Spleen (tissue), 11 donors: ENCODE measurements at regions not wholly inside any gene's neighbourhood (a gene's known extent, or its start where the extent isn't known, plus 50 kb on each side); places are given as distances from the start of the nearest gene placed in this dataset.

Experiments
- DNase-seq: peaks from one replicate; pipeline ENCODE4 v3.0.0-alpha.2; 2020
- H3K27ac ChIP-seq, 8 donors: fragments of 200-600 bp; sonication (generic) in 7 of 8; 1 replicate in 4 of 8; 2 replicates in 4 of 8; pipeline versions ENCODE4 v1.5.0 to v1.8.0; 2016 to 2021; ENCODE audit warnings: inconsistent platforms in 4 of 8, mild to moderate bottlenecking in 4 of 8, moderate library complexity in 1 of 8
- H3K27me3 ChIP-seq, 7 donors: fragments of 200-600 bp; sonication (generic) in 6 of 7; replicated peaks in 1 of 7; 1 replicate in 4 of 7; 2 replicates in 3 of 7; pipeline versions ENCODE4 v1.5.0 to v1.8.0; 2016 to 2021; ENCODE audit warnings: inconsistent platforms in 3 of 7, mild to moderate bottlenecking in 1 of 7
- H3K36me3 ChIP-seq, 6 donors: fragments of 200-600 bp; sonication (generic) in 5 of 6; 1 replicate in 4 of 6; 2 replicates in 2 of 6; pipeline versions ENCODE4 v1.5.0 to v1.8.0; 2016 to 2021; ENCODE audit warnings: inconsistent platforms in 2 of 6
- H3K4me1 ChIP-seq, 6 donors: fragments of 200-600 bp; sonication (generic) in 5 of 6; 1 replicate in 3 of 6; 2 replicates in 3 of 6; pipeline versions ENCODE4 v1.5.0 to v1.8.0; 2016 to 2021; ENCODE audit warnings: inconsistent platforms in 3 of 6
- H3K4me3 ChIP-seq, 8 donors: fragments of 200-600 bp; sonication (generic) in 7 of 8; 1 replicate in 4 of 8; 2 replicates in 4 of 8; pipeline versions ENCODE4 v1.5.0 to v1.8.0; 2016 to 2021; ENCODE audit warnings: inconsistent platforms in 4 of 8, mild to moderate bottlenecking in 4 of 8, moderate library complexity in 2 of 8
- H3K9me3 ChIP-seq, 8 donors: fragments of 200-600 bp; sonication (generic) in 7 of 8; 1 replicate in 4 of 8; 2 replicates in 4 of 8; pipeline versions ENCODE4 v1.5.0 to v1.8.0; 2016 to 2021; ENCODE audit warnings: inconsistent platforms in 4 of 8
- CTCF ChIP-seq, 11 experiments: fragments of 200-600 bp in 7 of 11; fragments of 450-650 bp in 4 of 11; sonication (generic) in 4 of 11; IDR thresholded peaks in 8 of 11; conservative IDR thresholded peaks in 3 of 11; 1 replicate in 7 of 11; 2 replicates in 4 of 11; pipeline versions ENCODE4 v1.4.0 to v1.8.0; 2016 to 2021; ENCODE audit warnings: antibody characterized with exemption in 11 of 11, inconsistent platforms in 4 of 11, mild to moderate bottlenecking in 1 of 11
- POLR2A ChIP-seq, 3 donors: fragments of 450-650 bp; IDR thresholded peaks; one replicate each; pipeline ENCODE4 v1.5.1; 2017; ENCODE audit warnings: antibody characterized with exemption in 3 of 3, mild to moderate bottlenecking in 1 of 3
- POLR2AphosphoS5 ChIP-seq, 3 donors: sonication (generic); formaldehyde crosslinking; IDR thresholded peaks; one replicate each; pipeline ENCODE4 v1.5.1; 2017; ENCODE audit warnings: antibody characterized with exemption in 3 of 3
- WGBS, 5 donors: extraction: QIAGEN DNeasy Blood & Tissue Kit in 3 of 5; methylation state at CpG; one replicate each; pipeline versions ENCODE4 v1.1.5 to v1.1.7; 2013 to 2018; 5-methylcytosine and 5-hydroxymethylcytosine counted together
- intact Hi-C: fragments of 100-400 bp; cut with DNase I; formaldehyde crosslinking; loops from one replicate; pipeline ENCODE4 v1.15.0; 2023; ENCODE audit warnings: low total_unique reads
- donor health status: healthy with polysubstance abuse.
- donor health status: DM: no; HTN: no; CAD: no; lungs with moderate emphysema.
- donor health status: DM: no; HTN: no; CAD: no.
- donor health status: Bipolar disorder and iron deficiency.
- donor health status: healthy.
- donor health status: DM: no; HTN: no; CAD: no.
- donor health status: DM: yes; HTN: yes; CAD: no.

GRCh38 chr2:17413036-17413435, 105.2 kb downstream of the RAD51AP2 start:
- WGBS, 5 donors: 63 to 88% (median 72%) methylated on average over 1 of the region's 1 CpG
- H3K36me3 ChIP-seq: no peaks in the 10 kb centered on the region
- H3K9me3 ChIP-seq: peaks cover 0 to 5% (median 0%) of the 10 kb centered on the region in 8 donors
- intact Hi-C loops: no loop called here
- no peak overlapping the region for H3K4me3 ChIP-seq
- no peak overlapping the region for H3K27ac ChIP-seq
- H3K27me3 ChIP-seq: no peaks in the 10 kb centered on the region
- no peaks in the 10 kb centered on the region for H3K4me1 ChIP-seq
- DNase-seq: no peak
- TF ChIP-seq POLR2A (IDR thresholded peaks at IDR 0.05) (no peak), POLR2AphosphoS5 (IDR thresholded peaks at IDR 0.05) (no peak), CTCF (IDR thresholded peaks at IDR 0.05 in 8 of 11, conservative IDR thresholded peaks at IDR 0.05 in 3 of 11) (no peak)

- Histone ChIP-seq H3K27ac (no peak overlapping the region), H3K36me3 (no peaks in the 10 kb centered on the region), H3K27me3 (no peaks in the 10 kb centered on the region), H3K4me3 (no peak overlapping the region), H3K4me1 (no peaks in the 10 kb centered on the region), H3K9me3 (peaks cover 5 to 40% (median 28%) of the 10 kb centered on the region in 8 donors)
- no peak for DNase-seq
- no peak for TF ChIP-seq POLR2AphosphoS5 (IDR thresholded peaks at IDR 0.05)
- no peak for TF ChIP-seq CTCF (IDR thresholded peaks at IDR 0.05 in 8 of 11, conservative IDR thresholded peaks at IDR 0.05 in 3 of 11)
- no peak for TF ChIP-seq POLR2A (IDR thresholded peaks at IDR 0.05)
- intact Hi-C loops: no loop called here
- WGBS, 5 donors: 37 to 49% (median 42%) methylated on average over 1 of the region's 1 CpG
Observed at GRCh38 chr2:17401096-17401495, 117.1 kb downstream of the RAD51AP2 start.

- no peak for DNase-seq
- 85 to 91% (median 88%) methylated on average over 2 of the region's 2 CpGs for WGBS, 5 donors
- TF ChIP-seq POLR2A (IDR thresholded peaks at IDR 0.05) (no peak), POLR2AphosphoS5 (IDR thresholded peaks at IDR 0.05) (no peak), CTCF (IDR thresholded peaks at IDR 0.05 in 8 of 11, conservative IDR thresholded peaks at IDR 0.05 in 3 of 11) (no peak)
- Histone ChIP-seq H3K4me3 (no peak overlapping the region), H3K9me3 (peaks cover 5 to 30% (median 20%) of the 10 kb centered on the region in 8 donors), H3K27me3 (no peaks in the 10 kb centered on the region), H3K4me1 (no peaks in the 10 kb centered on the region), H3K36me3 (no peaks in the 10 kb centered on the region), H3K27ac (no peak overlapping the region)
- intact Hi-C loops: no loop called here
Observed at GRCh38 chr2:17398770-17399169, 119.5 kb downstream of the RAD51AP2 start.

GRCh38 chr2:17388798-17389197, 129.4 kb downstream of the RAD51AP2 start:
- intact Hi-C loops: no loop called here
- H3K4me3 ChIP-seq: no peak overlapping the region
- H3K27ac ChIP-seq: no peak overlapping the region
- no peaks in the 10 kb centered on the region for H3K9me3 ChIP-seq
- no peak for TF ChIP-seq POLR2AphosphoS5 (IDR thresholded peaks at IDR 0.05)
- no peak for TF ChIP-seq POLR2A (IDR thresholded peaks at IDR 0.05)
- TF ChIP-seq CTCF (IDR thresholded peaks at IDR 0.05 in 8 of 11, conservative IDR thresholded peaks at IDR 0.05 in 3 of 11): no peak
- no peaks in the 10 kb centered on the region for H3K36me3 ChIP-seq
- H3K4me1 ChIP-seq: no peaks in the 10 kb centered on the region
- H3K27me3 ChIP-seq: no peaks in the 10 kb centered on the region
- no peak for DNase-seq
